ENCODE measurements at regions not wholly inside any gene's neighbourhood (a gene's known extent, or its start where the extent isn't known, plus 50 kb on each side); places are given as distances from the start of the nearest gene placed in this dataset.

DNA sequence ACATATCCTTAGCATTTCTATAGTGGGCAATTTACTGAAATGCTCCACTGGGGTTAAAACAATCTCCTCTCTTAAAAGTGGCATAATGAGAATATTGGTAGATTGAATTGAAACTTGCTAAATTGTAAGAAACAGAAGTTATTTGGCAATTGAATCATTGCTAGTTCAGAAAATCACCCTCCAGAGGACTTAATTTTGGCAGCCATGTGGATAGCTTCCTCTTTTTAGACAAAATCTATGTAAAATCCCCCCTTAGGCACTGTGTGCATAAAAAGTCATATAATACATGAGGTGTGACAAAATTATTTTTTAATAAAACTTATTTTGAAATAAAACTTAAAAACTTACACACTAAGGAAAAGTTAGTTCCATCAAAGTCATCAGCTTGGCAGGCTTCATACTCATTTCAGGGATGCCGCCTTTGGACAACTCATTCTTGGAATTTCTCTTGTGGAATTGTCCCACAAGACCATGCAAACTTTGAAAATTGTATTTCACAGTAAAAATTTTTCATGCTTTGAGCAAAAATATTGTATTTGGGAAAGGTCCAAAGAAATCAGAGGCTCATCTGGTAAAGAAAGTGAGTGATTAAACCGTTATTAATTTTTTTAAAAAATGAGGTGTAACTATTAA is 473.0 kb downstream of the BCKDHB start:
- TF ChIP-seq, protein P1, sequence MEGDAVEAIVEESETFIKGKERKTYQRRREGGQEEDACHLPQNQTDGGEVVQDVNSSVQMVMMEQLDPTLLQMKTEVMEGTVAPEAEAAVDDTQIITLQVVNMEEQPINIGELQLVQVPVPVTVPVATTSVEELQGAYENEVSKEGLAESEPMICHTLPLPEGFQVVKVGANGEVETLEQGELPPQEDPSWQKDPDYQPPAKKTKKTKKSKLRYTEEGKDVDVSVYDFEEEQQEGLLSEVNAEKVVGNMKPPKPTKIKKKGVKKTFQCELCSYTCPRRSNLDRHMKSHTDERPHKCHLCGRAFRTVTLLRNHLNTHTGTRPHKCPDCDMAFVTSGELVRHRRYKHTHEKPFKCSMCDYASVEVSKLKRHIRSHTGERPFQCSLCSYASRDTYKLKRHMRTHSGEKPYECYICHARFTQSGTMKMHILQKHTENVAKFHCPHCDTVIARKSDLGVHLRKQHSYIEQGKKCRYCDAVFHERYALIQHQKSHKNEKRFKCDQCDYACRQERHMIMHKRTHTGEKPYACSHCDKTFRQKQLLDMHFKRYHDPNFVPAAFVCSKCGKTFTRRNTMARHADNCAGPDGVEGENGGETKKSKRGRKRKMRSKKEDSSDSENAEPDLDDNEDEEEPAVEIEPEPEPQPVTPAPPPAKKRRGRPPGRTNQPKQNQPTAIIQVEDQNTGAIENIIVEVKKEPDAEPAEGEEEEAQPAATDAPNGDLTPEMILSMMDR (IDR thresholded peaks at IDR 0.05), result no peak
- TF ChIP-seq EP300 (IDR thresholded peaks at IDR 0.05), result no peak
- TF ChIP-seq POLR2A (IDR thresholded peaks at IDR 0.05), result no peak

All from stomach (tissue), 4 donors.